ENCODE measurements at regions not wholly inside any gene's neighbourhood (a gene's known extent, or its start where the extent isn't known, plus 50 kb on each side); places are given as distances from the start of the nearest gene placed in this dataset.
"Not testable (repeated sequence)": the region's sequence is repeated elsewhere in the genome, so short reads cannot be mapped to it uniquely, and the experiment has no call there.

- Mint-ChIP-seq H3K36me3 (ENCODE audit: insufficient read depth, unreplicated experiment) (no peaks in the 10 kb centered on the region), H3K4me1 (ENCODE audit: low read depth, unreplicated experiment) (no peaks in the 10 kb centered on the region), H3K4me3 (ENCODE audit: low read depth, unreplicated experiment) (no peak overlapping the region), H3K9me3 (ENCODE audit: low read depth, unreplicated experiment) (no peaks in the 10 kb centered on the region), H3K27me3 (ENCODE audit: unreplicated experiment) (no peaks in the 10 kb centered on the region), H3K27ac (ENCODE audit: unreplicated experiment) (no peak overlapping the region)
- CTCF ChIA-PET = no interaction called here
- TF ChIP-seq CTCF (IDR thresholded peaks at IDR 0.05; ENCODE audit: unreplicated experiment) = no peak
- no TSS peak for BruUV-seq (replicated peaks)
- intact Hi-C loops (cut with micrococcal nuclease; ENCODE audit: unreplicated experiment) = loop anchor here (10.0 kb wide), 1 partner anchor 836 kb away; no protein-coding TSS in a partner anchor
- no peak for DNase-seq
These were observed 653.9 kb upstream of the USP24 start for GRCh38 chr1:55869065-55869464.

- no peaks in the 10 kb centered on the region for H3K27me3 Mint-ChIP-seq (ENCODE audit: unreplicated experiment)
- no TSS peak for BruUV-seq (replicated peaks)
- no peaks in the 10 kb centered on the region for H3K9me3 Mint-ChIP-seq (ENCODE audit: low read depth, unreplicated experiment)
- no peak for TF ChIP-seq CTCF (IDR thresholded peaks at IDR 0.05; ENCODE audit: unreplicated experiment)
- H3K4me3 Mint-ChIP-seq (ENCODE audit: low read depth, unreplicated experiment) = no peak overlapping the region
- no peaks in the 10 kb centered on the region for H3K4me1 Mint-ChIP-seq (ENCODE audit: low read depth, unreplicated experiment)
- no peak overlapping the region for H3K27ac Mint-ChIP-seq (ENCODE audit: unreplicated experiment)
- H3K36me3 Mint-ChIP-seq (ENCODE audit: insufficient read depth, unreplicated experiment) = no peaks in the 10 kb centered on the region
- intact Hi-C loops (cut with micrococcal nuclease; ENCODE audit: unreplicated experiment) = loop anchor here (10.0 kb wide), 1 partner anchor 837 kb away; no protein-coding TSS in a partner anchor
- CTCF ChIA-PET = no interaction called here
- no peak for DNase-seq
These were observed 652.9 kb upstream of the USP24 start for GRCh38 chr1:55868026-55868425.

- H3K36me3 Mint-ChIP-seq (ENCODE audit: insufficient read depth, unreplicated experiment) = no peaks in the 10 kb centered on the region
- H3K4me1 Mint-ChIP-seq (ENCODE audit: low read depth, unreplicated experiment) = no peaks in the 10 kb centered on the region
- no peak overlapping the region for H3K27ac Mint-ChIP-seq (ENCODE audit: unreplicated experiment)
- BruUV-seq (replicated peaks) = no TSS peak
- intact Hi-C loops (cut with micrococcal nuclease; ENCODE audit: unreplicated experiment) = loop anchor here (10.0 kb wide), 1 partner anchor 837 kb away; no protein-coding TSS in a partner anchor
- H3K9me3 Mint-ChIP-seq (ENCODE audit: low read depth, unreplicated experiment) = no peaks in the 10 kb centered on the region
- TF ChIP-seq CTCF (IDR thresholded peaks at IDR 0.05; ENCODE audit: unreplicated experiment) = no peak
- H3K27me3 Mint-ChIP-seq (ENCODE audit: unreplicated experiment) = no peaks in the 10 kb centered on the region
- no peak for DNase-seq
- H3K4me3 Mint-ChIP-seq (ENCODE audit: low read depth, unreplicated experiment) = no peak overlapping the region
- CTCF ChIA-PET = interaction anchor here (0.5 to 1.0 kb wide), 3 partner anchors 293 to 1101 kb away, joined by 3 to 5 read pairs (median 5); no protein-coding TSS in a partner anchor
These were observed 652.2 kb upstream of the USP24 start for GRCh38 chr1:55867304-55867843.

GRCh38 chr1:55865778-55866177 is 650.6 kb upstream of the USP24 start:
- not testable (repeated sequence) for BruUV-seq (replicated peaks); DNase-seq; H3K27ac Mint-ChIP-seq (ENCODE audit: unreplicated experiment); H3K4me1 Mint-ChIP-seq (ENCODE audit: low read depth, unreplicated experiment); H3K4me3 Mint-ChIP-seq (ENCODE audit: low read depth, unreplicated experiment); H3K9me3 Mint-ChIP-seq (ENCODE audit: low read depth, unreplicated experiment); H3K36me3 Mint-ChIP-seq (ENCODE audit: insufficient read depth, unreplicated experiment); H3K27me3 Mint-ChIP-seq (ENCODE audit: unreplicated experiment)
- intact Hi-C loops (cut with micrococcal nuclease; ENCODE audit: unreplicated experiment) = loop anchor here (10.0 kb wide), 1 partner anchor 839 kb away; no protein-coding TSS in a partner anchor
- CTCF ChIA-PET = interaction anchor here (0.6 kb wide), 1 partner anchor 234 kb away, joined by 3 read pairs; no protein-coding TSS in a partner anchor

GRCh38 chr1:55864251-55864650 is 649.1 kb upstream of the USP24 start:
- CTCF ChIA-PET = no interaction called here
- H3K27me3 Mint-ChIP-seq (ENCODE audit: unreplicated experiment) = peaks cover 9% of the 10 kb centered on the region
- H3K36me3 Mint-ChIP-seq (ENCODE audit: insufficient read depth, unreplicated experiment) = no peaks in the 10 kb centered on the region
- H3K27ac Mint-ChIP-seq (ENCODE audit: unreplicated experiment) = no peak overlapping the region
- no peak for TF ChIP-seq CTCF (IDR thresholded peaks at IDR 0.05; ENCODE audit: unreplicated experiment)
- BruUV-seq (replicated peaks) = no TSS peak
- DNase-seq = no peak
- intact Hi-C loops (cut with micrococcal nuclease; ENCODE audit: unreplicated experiment) = loop anchor here (10.0 kb wide), 1 partner anchor 841 kb away; no protein-coding TSS in a partner anchor
- no peaks in the 10 kb centered on the region for H3K9me3 Mint-ChIP-seq (ENCODE audit: low read depth, unreplicated experiment)
- H3K4me1 Mint-ChIP-seq (ENCODE audit: low read depth, unreplicated experiment) = no peaks in the 10 kb centered on the region
- H3K4me3 Mint-ChIP-seq (ENCODE audit: low read depth, unreplicated experiment) = no peak overlapping the region

Measured in Calu3 (cell line).